K562 (cell line): ENCODE measurements at regions not wholly inside any gene's neighbourhood (a gene's known extent, or its start where the extent isn't known, plus 50 kb on each side); places are given as distances from the start of the nearest gene placed in this dataset.

Experiments used
- ASH1L ChIP-seq: fragments of 450-650 bp; IDR thresholded peaks from 2 replicates; pipeline ENCODE4 v1.6.1; 2018; ENCODE audit warnings: borderline replicate concordance, mild to moderate bottlenecking, low read depth; ENCODE audit not compliant: partially characterized antibody
- FOXA3 ChIP-seq, 2 experiments: fragments of 450-650 bp in 1 of 2; sonication (generic) in 1 of 2; formaldehyde crosslinking; IDR thresholded peaks in 1 of 2; conservative IDR thresholded peaks in 1 of 2; 2 replicates each; pipeline versions ENCODE4 v1.4.0 to v1.8.0; 2020 to 2022; ENCODE audit warnings: mild to moderate bottlenecking in 2 of 2, missing genetic modification reagents in 1 of 2
- FUS ChIP-seq: fragments of 200-400 bp; formaldehyde crosslinking; optimal IDR thresholded peaks from 2 replicates; pipeline ENCODE3; 2017; ENCODE audit warnings: low read depth, low read length
- GTF3C2 ChIP-seq: IDR thresholded peaks from 3 replicates; pipeline ENCODE4 v1.6.1; 2011; ENCODE audit warnings: borderline replicate concordance, mild to moderate bottlenecking, moderate library complexity; ENCODE audit not compliant: insufficient read length; ENCODE audit errors: extremely low read depth
- HNRNPH1 ChIP-seq: fragments of 200-400 bp; formaldehyde crosslinking; optimal IDR thresholded peaks from 2 replicates; pipeline ENCODE3; 2017; ENCODE audit warnings: low read depth, mild to moderate bottlenecking, low read length, moderate library complexity
- KLF16 ChIP-seq: IDR thresholded peaks from 2 replicates; pipeline ENCODE4 v1.6.1; 2016; ENCODE audit warnings: antibody characterized with exemption
- MCM5 ChIP-seq: fragments of 450-650 bp; IDR thresholded peaks from 2 replicates; pipeline ENCODE4 v1.6.1; 2016; ENCODE audit warnings: low read depth
- TAL1 ChIP-seq: fragments of 450-650 bp; IDR thresholded peaks from 2 replicates; pipeline ENCODE4 v1.6.1; 2016; ENCODE audit warnings: mild to moderate bottlenecking
- TARDBP ChIP-seq: fragments of 450-650 bp; IDR thresholded peaks from 2 replicates; pipeline ENCODE4 v1.6.1; 2016
- VEZF1 ChIP-seq: fragments of 200-800 bp; sonication (Bioruptor generic); IDR thresholded peaks from 2 replicates; pipeline ENCODE4 v1.6.1; 2017; ENCODE audit warnings: missing genetic modification characterization, missing compliant biosample characterization
- ZNF175 ChIP-seq: fragments of 200-800 bp; sonication (Bioruptor generic); IDR thresholded peaks from 2 replicates; pipeline ENCODE4 v1.6.1; 2016; ENCODE audit warnings: low read depth, mild to moderate bottlenecking, missing genetic modification characterization, missing compliant biosample characterization
- ZNF212 ChIP-seq: fragments of 450-650 bp; formaldehyde crosslinking; IDR thresholded peaks from 2 replicates; pipeline ENCODE4 v1.4.0; 2020; ENCODE audit warnings: mild to moderate bottlenecking
- ZNF407 ChIP-seq: fragments of 450-650 bp; IDR thresholded peaks from 2 replicates; pipeline ENCODE4 v1.6.1; 2016; ENCODE audit warnings: low read depth
- ZNF644 ChIP-seq: fragments of 200-800 bp; sonication (Bioruptor generic); IDR thresholded peaks from 2 replicates; pipeline ENCODE4 v1.6.1; 2016; ENCODE audit warnings: low read depth, missing genetic modification characterization, missing compliant biosample characterization
- ZNF77 ChIP-seq: fragments of 250-450 bp; sonication (Bioruptor Pico); IDR thresholded peaks from 2 replicates; pipeline ENCODE4 v1.5.0; 2020
- ZSCAN32 ChIP-seq: fragments of 450-650 bp; formaldehyde crosslinking; IDR thresholded peaks from 2 replicates; pipeline ENCODE4 v1.4.0; 2020; ENCODE audit warnings: mild to moderate bottlenecking, moderate library complexity

DNA sequence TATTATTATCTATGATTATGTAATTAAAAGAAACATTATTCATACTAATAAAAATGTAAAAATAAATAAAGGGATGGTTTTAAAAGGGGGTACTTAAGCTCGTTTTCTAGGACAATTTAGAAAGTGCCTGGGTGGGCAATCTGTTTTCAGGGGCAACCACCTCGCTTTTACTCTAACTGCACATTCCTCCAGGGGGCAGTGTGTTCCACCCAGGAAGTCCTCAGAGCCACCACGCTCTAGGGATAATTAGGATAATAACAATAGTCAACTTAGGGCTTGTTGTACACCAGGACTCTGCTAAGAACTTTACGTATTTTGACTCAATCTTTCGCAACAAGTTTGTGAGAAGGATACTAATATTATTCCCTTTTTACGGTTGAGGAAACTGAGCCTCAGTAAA lies 396.7 kb upstream of the MAF start (continued):
- TF ChIP-seq FUS = no peak
- TF ChIP-seq FOXA3 (CRISPR knock-in tag; conservative IDR thresholded peaks at IDR 0.05 in 1 of 2, IDR thresholded peaks at IDR 0.05 in 1 of 2) = no peak
- TF ChIP-seq HNRNPH1 = no peak
- no peak for TF ChIP-seq MCM5
- TF ChIP-seq GTF3C2 = no peak
- no peak for TF ChIP-seq ZSCAN32 (CRISPR knock-in tag)
- TF ChIP-seq ZNF212 (CRISPR knock-in tag) = no peak
- no peak for TF ChIP-seq KLF16
- TF ChIP-seq ZNF644 (tag) = no peak
- TF ChIP-seq TAL1 = no peak
- TF ChIP-seq ASH1L = no peak
- no peak for TF ChIP-seq ZNF407
- no peak for TF ChIP-seq VEZF1 (CRISPR knock-in tag)
- no peak for TF ChIP-seq ZNF175 (CRISPR knock-in tag)
- no peak for TF ChIP-seq TARDBP
- no peak for TF ChIP-seq ZNF77 (CRISPR knock-in tag)
